HCT116 (cell line): ENCODE measurements at regions not wholly inside any gene's neighbourhood (a gene's known extent, or its start where the extent isn't known, plus 50 kb on each side); places are given as distances from the start of the nearest gene placed in this dataset.
"Not testable (repeated sequence)": the region's sequence is repeated elsewhere in the genome, so short reads cannot be mapped to it uniquely, and the experiment has no call there.

Experiments
- ATAC-seq: fragments of 200-7000 bp; cut with Tn5 transposase; 2 replicates; pipeline ENCODE4 v1.9.1; 2020; ENCODE audit warnings: mild to moderate bottlenecking, moderate library complexity
- BruUV-seq: library from RNA; stranded (reverse); fragments of 400-500 nt; replicated peaks from 2 replicates; lab custom pipeline; 2021; lab: Mats Ljungman, UMichigan
- CTCF ChIA-PET: fragments of 300-600 bp; sonication (Branson Sonifier 250); formaldehyde crosslinking; loops from one replicate; lab custom pipeline; 2021; ENCODE audit warnings: antibody characterized with exemption; lab: Charles Lee
- POLR2A ChIA-PET: fragments of 300-600, 350-600 bp; sonication (Branson Sonifier 250); formaldehyde crosslinking; loops from one replicate; lab custom pipeline; 2021; ENCODE audit warnings: antibody characterized with exemption; lab: Charles Lee
- RAD21 ChIA-PET, 2 experiments: fragments of 300-600 bp; sonication (Branson Sonifier 250); formaldehyde crosslinking; loops; one replicate each; lab custom pipeline; 2023; ENCODE audit warnings: low total read pairs in 2 of 2; ENCODE audit not compliant: uncharacterized antibody in 2 of 2, unreplicated experiment in 2 of 2, low non-redundant PET in 1 of 2; lab: Charles Lee
- DNase-seq: peaks from one replicate; pipeline ENCODE4 v3.0.0-alpha.2; 2010; ENCODE audit warnings: low read depth, low spot score
- H2AFZ ChIP-seq: fragments of 200-600 bp; shearing (Covaris generic), sonication (generic); 2 replicates; pipeline ENCODE4 v1.6.1; 2017; ENCODE audit warnings: low read depth, mixed run types, mixed read lengths, antibody characterized with exemption, low read length; ENCODE audit not compliant: poor library complexity, severe bottlenecking
- H3K27ac ChIP-seq: 2 replicates; pipeline ENCODE4 v1.5.1; 2012; ENCODE audit warnings: low read depth, low read length
- H3K27me3 ChIP-seq: fragments of 200-600 bp; sonication (generic); 2 replicates; pipeline ENCODE4 v1.6.1; 2016; ENCODE audit warnings: mixed run types, low read length, mixed read lengths; ENCODE audit not compliant: insufficient read depth
- H3K36me3 ChIP-seq, 2 experiments: fragments of 200-500 bp in 1 of 2; fragments of 200-600 bp in 1 of 2; sonication (Bioruptor generic) in 1 of 2; sonication (generic) in 1 of 2; 2 replicates each; pipeline versions ENCODE4 v1.5.1 to v1.6.1; 2014 to 2016; ENCODE audit warnings: low read length in 2 of 2, inconsistent platforms in 1 of 2, mixed read lengths in 1 of 2, mixed run types in 1 of 2; ENCODE audit not compliant: insufficient read depth in 2 of 2, control insufficient read depth in 1 of 2
- H3K4me1 ChIP-seq, 2 experiments: fragments of 200-600 bp in 1 of 2; sonication (generic) in 1 of 2; 2 replicates each; pipeline versions ENCODE4 v1.5.1 to v1.6.1; 2012 to 2017; ENCODE audit warnings: low read length in 2 of 2, inconsistent platforms in 1 of 2, mild to moderate bottlenecking in 1 of 2, mixed read lengths in 1 of 2, mixed run types in 1 of 2, moderate library complexity in 1 of 2; ENCODE audit not compliant: insufficient read depth in 2 of 2, control insufficient read depth in 1 of 2
- H3K4me2 ChIP-seq: fragments of 200-600 bp; sonication (generic); 2 replicates; pipeline ENCODE4 v1.6.1; 2017; ENCODE audit warnings: mixed run types, low read length, mixed read lengths
- H3K4me3 ChIP-seq, 2 experiments: fragments of 200-600 bp in 1 of 2; sonication (generic) in 1 of 2; replicated peaks in 1 of 2; 2 replicates each; pipeline ENCODE4 v1.5.1; 2011 to 2016; ENCODE audit warnings: low read length in 2 of 2, control low read depth in 1 of 2, low read depth in 1 of 2, mild to moderate bottlenecking in 1 of 2, mixed read lengths in 1 of 2, mixed run types in 1 of 2
- H3K79me2 ChIP-seq: fragments of 200-600 bp; sonication (generic); 2 replicates; pipeline ENCODE4 v1.6.1; 2017; ENCODE audit warnings: mild to moderate bottlenecking, mixed run types, low read length, moderate library complexity, mixed read lengths; ENCODE audit not compliant: insufficient read depth
- H3K9ac ChIP-seq: fragments of 200-600 bp; sonication (generic); 2 replicates; pipeline ENCODE4 v1.6.1; 2016; ENCODE audit warnings: low read length, mixed read lengths
- H3K9me2 ChIP-seq: fragments of 200-600 bp; sonication (generic), shearing (Covaris generic); 2 replicates; pipeline ENCODE4 v1.6.1; 2017; ENCODE audit warnings: mixed run types, mild to moderate bottlenecking, moderate library complexity; ENCODE audit not compliant: insufficient read depth
- H3K9me3 ChIP-seq, 2 experiments: fragments of 200-500 bp in 1 of 2; fragments of 200-600 bp in 1 of 2; sonication (Bioruptor generic) in 1 of 2; sonication (generic) in 1 of 2; 2 replicates each; pipeline ENCODE4 v1.6.1; 2014 to 2017; ENCODE audit warnings: low read length in 2 of 2, mixed read lengths in 2 of 2, inconsistent platforms in 1 of 2, low read depth in 1 of 2, mild to moderate bottlenecking in 1 of 2, mixed run types in 1 of 2, moderate library complexity in 1 of 2; ENCODE audit not compliant: control insufficient read depth in 1 of 2, insufficient read depth in 1 of 2
- H4K20me1 ChIP-seq: fragments of 200-600 bp; sonication (generic), shearing (Covaris generic); 2 replicates; pipeline ENCODE4 v1.6.1; 2017; ENCODE audit warnings: mixed run types, mild to moderate bottlenecking, moderate library complexity; ENCODE audit not compliant: insufficient read depth
- CEBPB ChIP-seq: IDR thresholded peaks from 2 replicates; pipeline ENCODE4 v1.6.1; 2012; ENCODE audit warnings: low read depth
- EZH2 ChIP-seq: fragments of 200-600 bp; sonication (generic); IDR thresholded peaks from 2 replicates; pipeline ENCODE4 v1.6.1; 2017; ENCODE audit warnings: antibody characterized with exemption, mixed run types
- FOSL1 ChIP-seq: IDR thresholded peaks from 2 replicates; pipeline ENCODE4 v1.6.1; 2012; ENCODE audit warnings: low read depth
- SRF ChIP-seq: IDR thresholded peaks from 2 replicates; pipeline ENCODE4 v1.6.1; 2012; ENCODE audit warnings: low read depth
- intact Hi-C: fragments of 100-400 bp; cut with micrococcal nuclease; formaldehyde crosslinking; loops from 2 replicates; pipeline ENCODE4 v1.10.0; 2022

DNA sequence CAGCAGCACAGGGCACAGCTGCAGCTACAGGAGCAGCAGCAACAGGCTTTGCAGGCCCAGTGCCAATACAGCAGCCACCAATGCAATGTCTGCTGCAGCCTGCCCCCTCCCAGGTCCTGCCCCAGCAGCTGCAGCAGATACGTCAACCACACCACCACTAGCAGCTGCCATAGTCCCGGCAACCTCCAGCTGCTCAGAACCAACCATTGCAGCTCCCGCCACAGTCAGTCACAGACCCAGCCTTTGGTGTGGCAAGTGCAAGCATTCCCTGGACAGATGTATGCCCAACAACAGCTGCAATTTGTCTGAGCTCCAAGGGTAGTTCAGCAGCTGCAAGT lies 53.3 kb upstream of the TUBA3E start (continued):
- TF ChIP-seq FOSL1 (no peak), EZH2 (no peak), CEBPB (no peak), SRF (no peak)

GRCh38 chr2:130248355-130248754 lies 50.1 kb upstream of the TUBA3E start:
- ATAC-seq, intact Hi-C loops, CTCF ChIA-PET: not testable (repeated sequence)

More at GRCh38 chr2:130248355-130248754, 50.1 kb upstream of the TUBA3E start:
- H3K27ac ChIP-seq, DNase-seq, H3K9ac ChIP-seq, H3K36me3 ChIP-seq, H3K4me1 ChIP-seq, H2AFZ ChIP-seq, POLR2A ChIA-PET, H4K20me1 ChIP-seq, H3K9me3 ChIP-seq, H3K27me3 ChIP-seq, BruUV-seq, H3K4me3 ChIP-seq, H3K4me2 ChIP-seq, RAD21 ChIA-PET, H3K9me2 ChIP-seq, H3K79me2 ChIP-seq: not testable (repeated sequence)
